ENCODE measurements at regions not wholly inside any gene's neighbourhood (a gene's known extent, or its start where the extent isn't known, plus 50 kb on each side); places are given as distances from the start of the nearest gene placed in this dataset.
"Not testable (repeated sequence)": the region's sequence is repeated elsewhere in the genome, so short reads cannot be mapped to it uniquely, and the experiment has no call there.

DNA sequence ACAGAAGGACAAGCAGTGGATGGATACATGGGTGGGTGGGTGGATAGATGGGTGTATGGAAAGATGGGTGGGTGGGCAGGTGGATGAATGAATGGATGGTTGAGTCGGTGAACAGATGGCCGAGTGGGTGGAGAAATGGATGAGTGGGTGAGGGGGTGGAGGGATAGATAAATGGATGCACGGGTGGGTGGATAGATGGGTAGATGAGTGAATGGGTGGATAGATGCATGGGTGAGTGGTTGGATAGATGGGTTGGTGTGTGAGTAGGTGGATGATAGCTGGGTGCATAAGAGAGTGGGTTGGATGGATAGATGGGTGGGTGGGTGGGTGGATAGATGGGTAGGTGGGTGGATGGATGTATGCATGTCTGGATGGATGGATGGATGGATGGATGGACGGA, 134.6 kb downstream of the OTOP1 start:
- WGBS (ENCODE audit: insufficient coverage, low coverage, missing lambda C conversion rate), result 0% methylated on average over 4 of the region's 4 CpGs
- H3K9ac ChIP-seq (ENCODE audit: insufficient read depth in 1 of 2, low read depth in 2 of 2, low read length in 2 of 2); H3K4me1 ChIP-seq (replicated peaks in 1 of 2; ENCODE audit: control insufficient read depth in 2 of 2, insufficient read depth in 2 of 2, low read length in 2 of 2); H3K4me2 ChIP-seq (ENCODE audit: insufficient read depth, low read length); BruUV-seq (replicated peaks); H4K20me1 ChIP-seq (replicated peaks; ENCODE audit: control insufficient read depth, insufficient read depth, low read length); H3K9me1 ChIP-seq (ENCODE audit: control insufficient read depth, insufficient read depth, low read length); POLR2A ChIA-PET; CTCF ChIA-PET (ENCODE audit: low intra/inter-chr PET ratio); H3K36me3 ChIP-seq (ENCODE audit: control insufficient read depth, insufficient read depth, low read length); H3K27me3 ChIP-seq (ENCODE audit: control insufficient read depth in 2 of 2, insufficient read depth in 2 of 2, low read length in 2 of 2); H3K4me3 ChIP-seq; H3K79me2 ChIP-seq (ENCODE audit: control insufficient read depth, insufficient read depth, low read length); FAIRE-seq; H3K27ac ChIP-seq (ENCODE audit: extremely low read depth, low read depth, low read length); H3K9me3 ChIP-seq (replicated peaks; ENCODE audit: control insufficient read depth, insufficient read depth, low read depth, low read length); H2AFZ ChIP-seq (ENCODE audit: low read depth, low read length); DNase-seq (ENCODE audit: extremely low read depth in 1 of 4, low spot score in 3 of 4); ATAC-seq: not testable (repeated sequence)
- 0 out of 2 replicates have a peak, but pooled peaks have one; percentile 8 for TF ChIP-seq EGR1 (conservative IDR thresholded peaks at IDR 0.05)
- in situ Hi-C loops (cut with MboI), result loop anchor here (10.0 kb wide), 1 partner anchor 87 kb away; no protein-coding TSS in a partner anchor
- intact Hi-C loops (cut with micrococcal nuclease), result loop anchor here (10.0 kb wide), 1 partner anchor 107 kb away; no protein-coding TSS in a partner anchor

DNA sequence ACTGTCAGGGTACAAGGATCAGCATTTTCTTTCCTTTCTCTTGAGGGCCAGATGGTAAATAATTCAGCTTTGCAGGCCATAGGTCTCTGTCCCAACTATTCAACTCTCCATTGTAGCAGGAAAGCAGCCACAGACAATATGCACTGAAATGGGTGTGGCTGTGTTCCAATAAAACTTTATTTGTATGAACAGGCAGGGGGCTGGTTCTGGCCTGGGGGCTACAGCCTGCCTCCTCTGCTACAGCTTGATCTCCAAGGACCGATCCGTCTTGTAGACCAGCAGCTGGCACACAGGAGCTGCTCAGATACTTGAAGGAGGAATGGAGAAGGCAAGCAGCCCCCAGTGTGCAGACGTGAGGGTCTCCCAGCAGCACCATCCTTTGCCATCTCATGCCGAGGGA, 127.1 kb downstream of the OTOP1 start:
- CTCF ChIA-PET (ENCODE audit: low intra/inter-chr PET ratio); H3K79me2 ChIP-seq (ENCODE audit: control insufficient read depth, insufficient read depth, low read length); H3K4me2 ChIP-seq (ENCODE audit: insufficient read depth, low read length); H4K20me1 ChIP-seq (replicated peaks; ENCODE audit: control insufficient read depth, insufficient read depth, low read length); DNase-seq (ENCODE audit: extremely low read depth in 1 of 4, low spot score in 3 of 4); H3K9ac ChIP-seq (ENCODE audit: insufficient read depth in 1 of 2, low read depth in 2 of 2, low read length in 2 of 2); H3K4me1 ChIP-seq (replicated peaks in 1 of 2; ENCODE audit: control insufficient read depth in 2 of 2, insufficient read depth in 2 of 2, low read length in 2 of 2); ATAC-seq; POLR2A ChIA-PET; FAIRE-seq; H3K36me3 ChIP-seq (ENCODE audit: control insufficient read depth, insufficient read depth, low read length); H2AFZ ChIP-seq (ENCODE audit: low read depth, low read length); H3K27ac ChIP-seq (ENCODE audit: extremely low read depth, low read depth, low read length); H3K9me1 ChIP-seq (ENCODE audit: control insufficient read depth, insufficient read depth, low read length); H3K27me3 ChIP-seq (ENCODE audit: control insufficient read depth in 2 of 2, insufficient read depth in 2 of 2, low read length in 2 of 2); BruUV-seq (replicated peaks); H3K9me3 ChIP-seq (replicated peaks; ENCODE audit: control insufficient read depth, insufficient read depth, low read depth, low read length); H3K4me3 ChIP-seq: not testable (repeated sequence)
- 0% methylated on average over 2 of the region's 4 CpGs for WGBS (ENCODE audit: insufficient coverage, low coverage, missing lambda C conversion rate)
- intact Hi-C loops (cut with micrococcal nuclease), result loop anchor here (10.0 kb wide), 1 partner anchor 115 kb away; no protein-coding TSS in a partner anchor
- TF ChIP-seq, protein P1, sequence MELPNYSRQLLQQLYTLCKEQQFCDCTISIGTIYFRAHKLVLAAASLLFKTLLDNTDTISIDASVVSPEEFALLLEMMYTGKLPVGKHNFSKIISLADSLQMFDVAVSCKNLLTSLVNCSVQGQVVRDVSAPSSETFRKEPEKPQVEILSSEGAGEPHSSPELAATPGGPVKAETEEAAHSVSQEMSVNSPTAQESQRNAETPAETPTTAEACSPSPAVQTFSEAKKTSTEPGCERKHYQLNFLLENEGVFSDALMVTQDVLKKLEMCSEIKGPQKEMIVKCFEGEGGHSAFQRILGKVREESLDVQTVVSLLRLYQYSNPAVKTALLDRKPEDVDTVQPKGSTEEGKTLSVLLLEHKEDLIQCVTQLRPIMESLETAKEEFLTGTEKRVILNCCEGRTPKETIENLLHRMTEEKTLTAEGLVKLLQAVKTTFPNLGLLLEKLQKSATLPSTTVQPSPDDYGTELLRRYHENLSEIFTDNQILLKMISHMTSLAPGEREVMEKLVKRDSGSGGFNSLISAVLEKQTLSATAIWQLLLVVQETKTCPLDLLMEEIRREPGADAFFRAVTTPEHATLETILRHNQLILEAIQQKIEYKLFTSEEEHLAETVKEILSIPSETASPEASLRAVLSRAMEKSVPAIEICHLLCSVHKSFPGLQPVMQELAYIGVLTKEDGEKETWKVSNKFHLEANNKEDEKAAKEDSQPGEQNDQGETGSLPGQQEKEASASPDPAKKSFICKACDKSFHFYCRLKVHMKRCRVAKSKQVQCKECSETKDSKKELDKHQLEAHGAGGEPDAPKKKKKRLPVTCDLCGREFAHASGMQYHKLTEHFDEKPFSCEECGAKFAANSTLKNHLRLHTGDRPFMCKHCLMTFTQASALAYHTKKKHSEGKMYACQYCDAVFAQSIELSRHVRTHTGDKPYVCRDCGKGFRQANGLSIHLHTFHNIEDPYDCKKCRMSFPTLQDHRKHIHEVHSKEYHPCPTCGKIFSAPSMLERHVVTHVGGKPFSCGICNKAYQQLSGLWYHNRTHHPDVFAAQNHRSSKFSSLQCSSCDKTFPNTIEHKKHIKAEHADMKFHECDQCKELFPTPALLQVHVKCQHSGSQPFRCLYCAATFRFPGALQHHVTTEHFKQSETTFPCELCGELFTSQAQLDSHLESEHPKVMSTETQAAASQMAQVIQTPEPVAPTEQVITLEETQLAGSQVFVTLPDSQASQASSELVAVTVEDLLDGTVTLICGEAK (IDR thresholded peaks at IDR 0.05), result peak; percentile 93
- TF ChIP-seq, protein P1 (CRISPR knock-in tag; IDR thresholded peaks at IDR 0.05), result peak; percentile 85
- in situ Hi-C loops (cut with MboI), result loop anchor here (10.0 kb wide), 1 partner anchor 95 kb away; no protein-coding TSS in a partner anchor

Measured in K562 (cell line).